ENCODE measurements at regions not wholly inside any gene's neighbourhood (a gene's known extent, or its start where the extent isn't known, plus 50 kb on each side); places are given as distances from the start of the nearest gene placed in this dataset.

DNA sequence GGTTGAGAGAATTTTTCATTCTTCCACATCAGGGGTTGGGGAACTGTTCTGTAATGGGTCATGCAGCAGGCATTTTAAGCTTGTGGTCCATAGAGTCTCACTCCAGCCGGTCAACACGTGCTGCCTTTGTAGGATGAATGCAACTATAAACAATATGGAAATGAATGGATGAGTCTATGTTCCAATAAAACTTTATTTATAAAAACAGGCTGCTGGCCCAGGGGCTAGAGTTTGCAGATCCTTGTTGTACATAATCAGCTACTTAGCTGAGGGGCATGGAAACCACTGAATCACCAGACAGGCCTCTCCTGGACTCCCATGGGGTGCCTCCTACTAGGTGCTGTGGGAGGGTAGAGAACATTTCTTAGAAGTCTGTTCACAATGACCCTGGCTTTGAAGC is 243.4 kb downstream of the BMP7 start:
- no peaks in the 10 kb centered on the region for H3K36me3 ChIP-seq
- no peak for DNase-seq (ENCODE audit: low spot score in 2 of 2)
- H3K27me3 ChIP-seq, result no peaks in the 10 kb centered on the region
- H3K9me3 ChIP-seq, result no peaks in the 10 kb centered on the region
- no peak overlapping the region for H3K4me3 ChIP-seq
- intact Hi-C loops (cut with DNase I), result no loop called here
- no peaks in the 10 kb centered on the region for H3K4me1 ChIP-seq
- H3K27ac ChIP-seq, result no peak overlapping the region
- TF ChIP-seq, protein P1, sequence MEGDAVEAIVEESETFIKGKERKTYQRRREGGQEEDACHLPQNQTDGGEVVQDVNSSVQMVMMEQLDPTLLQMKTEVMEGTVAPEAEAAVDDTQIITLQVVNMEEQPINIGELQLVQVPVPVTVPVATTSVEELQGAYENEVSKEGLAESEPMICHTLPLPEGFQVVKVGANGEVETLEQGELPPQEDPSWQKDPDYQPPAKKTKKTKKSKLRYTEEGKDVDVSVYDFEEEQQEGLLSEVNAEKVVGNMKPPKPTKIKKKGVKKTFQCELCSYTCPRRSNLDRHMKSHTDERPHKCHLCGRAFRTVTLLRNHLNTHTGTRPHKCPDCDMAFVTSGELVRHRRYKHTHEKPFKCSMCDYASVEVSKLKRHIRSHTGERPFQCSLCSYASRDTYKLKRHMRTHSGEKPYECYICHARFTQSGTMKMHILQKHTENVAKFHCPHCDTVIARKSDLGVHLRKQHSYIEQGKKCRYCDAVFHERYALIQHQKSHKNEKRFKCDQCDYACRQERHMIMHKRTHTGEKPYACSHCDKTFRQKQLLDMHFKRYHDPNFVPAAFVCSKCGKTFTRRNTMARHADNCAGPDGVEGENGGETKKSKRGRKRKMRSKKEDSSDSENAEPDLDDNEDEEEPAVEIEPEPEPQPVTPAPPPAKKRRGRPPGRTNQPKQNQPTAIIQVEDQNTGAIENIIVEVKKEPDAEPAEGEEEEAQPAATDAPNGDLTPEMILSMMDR (IDR thresholded peaks at IDR 0.05), result no peak

DNA sequence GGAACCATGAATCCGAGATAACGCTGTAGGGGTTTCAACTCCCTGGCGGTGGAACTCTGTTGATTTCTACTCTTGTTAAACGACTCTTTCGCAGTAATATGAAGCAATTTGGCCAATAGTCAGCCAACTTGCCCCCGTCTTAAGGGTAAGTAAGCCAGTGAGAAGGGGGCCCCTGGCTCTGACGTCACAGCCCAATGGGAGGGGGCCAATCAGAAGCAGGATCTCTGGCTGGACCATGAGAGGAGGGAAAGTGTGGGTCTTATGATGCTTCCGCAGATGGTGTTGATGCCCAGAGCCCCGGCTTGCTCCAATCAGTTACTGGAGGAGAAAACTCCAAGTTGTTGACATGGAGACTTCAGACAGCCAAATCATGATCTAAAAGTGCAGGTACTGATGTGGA is 242.4 kb downstream of the BMP7 start:
- intact Hi-C loops (cut with DNase I), result no loop called here
- DNase-seq (ENCODE audit: low spot score in 2 of 2), result no peak
- Histone ChIP-seq H3K27ac (no peak overlapping the region), H3K4me1 (no peaks in the 10 kb centered on the region), H3K4me3 (no peak overlapping the region), H3K9me3 (no peaks in the 10 kb centered on the region), H3K36me3 (no peaks in the 10 kb centered on the region), H3K27me3 (no peaks in the 10 kb centered on the region)
- TF ChIP-seq, protein P1 (IDR thresholded peaks at IDR 0.05), result no peak

DNA sequence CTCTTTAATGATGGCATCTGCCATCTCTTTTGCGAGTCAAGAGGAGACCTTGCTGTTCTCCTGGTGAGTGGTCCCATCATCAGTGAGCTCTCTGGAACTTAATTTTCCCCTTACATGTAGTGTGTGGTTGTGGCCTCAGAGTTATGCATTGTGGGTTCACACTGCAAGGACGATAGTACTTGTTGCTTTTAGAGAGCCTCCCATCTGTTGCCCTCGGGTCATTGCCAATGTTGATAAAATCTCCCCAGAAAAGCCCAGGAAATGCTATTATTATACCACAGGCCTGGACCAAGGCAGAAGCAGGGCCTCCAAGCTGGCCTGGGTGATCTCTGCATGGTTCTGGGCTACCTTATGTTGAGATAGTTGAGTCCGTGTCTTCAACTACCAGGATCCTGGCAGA is 241.6 kb downstream of the BMP7 start:
- H3K27me3 ChIP-seq, result no peaks in the 10 kb centered on the region
- DNase-seq (ENCODE audit: low spot score in 2 of 2), result no peak
- H3K27ac ChIP-seq, result no peak overlapping the region
- TF ChIP-seq, protein P1 (IDR thresholded peaks at IDR 0.05), result no peak
- H3K4me1 ChIP-seq, result no peaks in the 10 kb centered on the region
- H3K36me3 ChIP-seq, result no peaks in the 10 kb centered on the region
- no peaks in the 10 kb centered on the region for H3K9me3 ChIP-seq
- H3K4me3 ChIP-seq, result no peak overlapping the region
- intact Hi-C loops (cut with DNase I), result no loop called here

DNA sequence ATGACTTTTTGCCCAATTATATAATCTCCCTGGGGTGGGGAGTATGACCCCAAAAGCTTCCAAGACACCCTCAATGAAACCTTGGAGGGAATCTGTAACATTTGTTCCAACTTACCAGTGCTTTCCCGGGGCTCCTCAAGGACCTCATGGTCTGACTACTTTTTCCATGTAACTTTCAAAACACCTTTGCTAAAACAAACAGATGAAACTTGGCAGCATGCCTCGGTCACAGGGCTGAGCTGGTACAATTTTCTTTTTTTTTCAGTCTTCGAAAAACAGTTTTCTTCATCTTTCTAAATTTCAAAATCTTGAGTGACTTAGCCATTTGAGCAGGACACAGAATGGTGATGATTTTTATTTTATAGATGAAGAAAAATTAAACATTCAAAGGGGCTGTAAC is 241.2 kb downstream of the BMP7 start:
- DNase-seq (ENCODE audit: low spot score in 2 of 2), result no peak
- no peaks in the 10 kb centered on the region for H3K36me3 ChIP-seq
- H3K4me3 ChIP-seq, result no peak overlapping the region
- no peaks in the 10 kb centered on the region for H3K9me3 ChIP-seq
- no peaks in the 10 kb centered on the region for H3K4me1 ChIP-seq
- TF ChIP-seq, protein P1 (IDR thresholded peaks at IDR 0.05), result no peak
- no peak overlapping the region for H3K27ac ChIP-seq
- H3K27me3 ChIP-seq, result no peaks in the 10 kb centered on the region
- intact Hi-C loops (cut with DNase I), result no loop called here

DNA sequence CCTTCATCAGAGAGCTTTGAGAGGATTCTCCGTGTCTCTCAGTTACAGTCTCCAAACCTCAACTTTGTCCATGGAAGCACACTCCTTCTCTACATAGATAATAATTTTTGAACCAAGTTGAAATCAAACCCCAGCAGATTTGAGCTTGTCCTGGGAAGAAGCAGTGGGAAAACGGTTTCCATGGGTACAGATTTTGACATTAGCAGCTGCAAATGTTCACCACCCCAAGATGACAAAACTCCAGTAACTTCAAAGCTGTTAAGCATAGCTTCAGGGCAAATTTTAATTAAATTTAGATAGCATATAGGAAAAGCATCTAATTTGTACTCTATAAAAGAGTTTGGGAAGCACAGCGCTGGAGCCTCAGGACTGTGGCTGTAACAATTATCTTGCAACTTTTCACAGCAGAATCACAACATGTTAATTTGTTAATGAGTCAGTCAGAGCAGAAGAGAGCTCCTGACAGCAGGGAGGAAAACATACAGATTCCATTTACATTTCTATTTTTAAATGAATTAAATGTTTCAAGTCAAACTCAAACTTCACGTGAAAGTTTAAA is 240.7 kb downstream of the BMP7 start:
- H3K27me3 ChIP-seq, result no peaks in the 10 kb centered on the region
- no peak overlapping the region for H3K27ac ChIP-seq
- no peaks in the 10 kb centered on the region for H3K9me3 ChIP-seq
- H3K36me3 ChIP-seq, result no peaks in the 10 kb centered on the region
- H3K4me1 ChIP-seq, result no peaks in the 10 kb centered on the region
- TF ChIP-seq, protein P1 (IDR thresholded peaks at IDR 0.05), result no peak
- no peak for DNase-seq (ENCODE audit: low spot score in 2 of 2)
- intact Hi-C loops (cut with DNase I), result no loop called here
- H3K4me3 ChIP-seq, result no peak overlapping the region

DNA sequence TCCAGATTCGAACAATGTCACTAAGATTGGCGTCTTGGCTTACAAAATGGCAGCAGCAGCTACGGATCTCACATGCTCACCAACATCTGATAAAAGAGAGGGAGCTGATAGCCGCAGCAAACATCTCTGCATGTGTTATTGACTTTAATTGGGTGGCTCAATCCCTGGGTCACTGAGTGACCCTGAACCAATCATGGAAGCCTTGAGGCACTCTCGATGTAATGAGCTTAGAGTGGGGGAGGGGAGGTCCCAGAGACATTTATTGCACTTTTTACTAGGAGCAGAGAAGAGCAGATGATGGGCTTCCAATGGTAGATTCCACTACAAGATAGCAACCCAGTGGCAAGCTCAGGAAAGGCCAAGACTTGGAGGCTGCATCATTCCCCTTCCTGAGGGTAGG is 238.7 kb downstream of the BMP7 start:
- TF ChIP-seq, protein P1 (IDR thresholded peaks at IDR 0.05), result no peak
- no peak overlapping the region for H3K27ac ChIP-seq
- intact Hi-C loops (cut with DNase I), result no loop called here
- H3K4me1 ChIP-seq, result no peaks in the 10 kb centered on the region
- H3K36me3 ChIP-seq, result no peaks in the 10 kb centered on the region
- H3K9me3 ChIP-seq, result no peaks in the 10 kb centered on the region
- H3K4me3 ChIP-seq, result no peak overlapping the region
- H3K27me3 ChIP-seq, result no peaks in the 10 kb centered on the region
- no peak for DNase-seq (ENCODE audit: low spot score in 2 of 2)

Measured in ascending aorta (tissue), 2 donors.